ENCODE measurements at regions not wholly inside any gene's neighbourhood (a gene's known extent, or its start where the extent isn't known, plus 50 kb on each side); places are given as distances from the start of the nearest gene placed in this dataset.
"Not testable (repeated sequence)": the region's sequence is repeated elsewhere in the genome, so short reads cannot be mapped to it uniquely, and the experiment has no call there.

DNA sequence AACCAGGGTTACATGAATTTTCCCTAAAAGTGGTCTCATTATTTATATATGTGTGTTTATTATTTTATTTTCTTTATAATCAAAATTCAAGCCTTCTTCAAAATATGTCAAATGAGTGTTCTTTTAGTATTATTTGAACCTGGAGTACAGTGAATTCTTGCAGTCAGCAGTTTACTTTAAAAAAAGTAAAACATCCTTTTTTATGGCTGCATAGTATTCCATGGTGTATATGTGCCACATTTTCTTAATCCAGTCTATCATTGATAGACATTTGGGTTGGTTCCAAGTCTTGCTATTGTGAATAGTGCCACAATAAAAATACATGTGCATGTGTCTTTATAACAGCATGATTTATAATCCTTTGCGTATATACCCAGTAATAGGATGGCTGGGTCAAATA is 920.9 kb downstream of the DNAJB9 start:
- H4K20me1 ChIP-seq (ENCODE audit: insufficient read depth, low read length); H3K9me3 ChIP-seq (ENCODE audit: control insufficient read depth, insufficient read depth, low read length); POLR2A ChIA-PET (ENCODE audit: unreplicated experiment); H3K27ac ChIP-seq (ENCODE audit: insufficient read depth, low read length); H3K4me3 ChIP-seq (ENCODE audit: insufficient read depth, low read depth, low read length); H3K9me1 ChIP-seq (ENCODE audit: insufficient read depth, low read length); in situ Hi-C loops (cut with MboI; ENCODE audit: low sequenced_read_pairs); intact Hi-C loops (cut with micrococcal nuclease); H2AK9ac ChIP-seq (replicated peaks; ENCODE audit: low read depth, low read length, poor library complexity); H3K27me3 ChIP-seq (ENCODE audit: control insufficient read depth, insufficient read depth, low read length); H3K56ac ChIP-seq (ENCODE audit: extremely low read depth, insufficient read depth, low read length); H2BK15ac ChIP-seq (ENCODE audit: low read depth, low read length); H4K91ac ChIP-seq (ENCODE audit: insufficient read depth, low read depth, low read length); H3K4ac ChIP-seq (ENCODE audit: low read depth, low read length); H2AFZ ChIP-seq (replicated peaks; ENCODE audit: low read length, poor library complexity); H4K5ac ChIP-seq (ENCODE audit: low read depth, low read length); H2BK120ac ChIP-seq (ENCODE audit: low read depth, low read length); H2BK5ac ChIP-seq (ENCODE audit: low read depth, low read length, poor library complexity, severe bottlenecking); BruUV-seq (replicated peaks); H3K4me2 ChIP-seq (ENCODE audit: low read depth, low read length); H3K23ac ChIP-seq (ENCODE audit: low read depth, low read length); H3K14ac ChIP-seq (replicated peaks; ENCODE audit: low read depth, low read length); ATAC-seq (ENCODE audit: low read depth); H3K18ac ChIP-seq (ENCODE audit: low read depth, low read length); DNase-seq; H2AK5ac ChIP-seq (ENCODE audit: low read depth, low read length); H3K4me1 ChIP-seq (ENCODE audit: control insufficient read depth, insufficient read depth, low read length); dilution Hi-C loops (cut with HindIII; ENCODE audit: low sequenced_read_pairs, unreplicated experiment); H3K36me3 ChIP-seq (ENCODE audit: control insufficient read depth, insufficient read depth, low read length); CTCF ChIA-PET; H2BK20ac ChIP-seq (ENCODE audit: low read depth, low read length); H3K9ac ChIP-seq (ENCODE audit: low read depth, low read length); H3K79me1 ChIP-seq (ENCODE audit: low read depth in 1 of 2, low read length in 2 of 2); H4K8ac ChIP-seq (ENCODE audit: low read depth in 2 of 2, low read length in 2 of 2): not testable (repeated sequence)
- WGBS, 2 experiments (ENCODE audit: extremely low coverage in 2 of 2, insufficient read length in 1 of 2) = no CpG with 5 or more reads among the region's 1 CpG
